OCI-LY7 (cell line): ENCODE measurements at regions not wholly inside any gene's neighbourhood (a gene's known extent, or its start where the extent isn't known, plus 50 kb on each side); places are given as distances from the start of the nearest gene placed in this dataset.

Experiments
- BruUV-seq: library from RNA; stranded (reverse); fragments of 400-500 nt; replicated peaks from 2 replicates; lab custom pipeline; 2021; lab: Mats Ljungman, UMichigan
- CTCF ChIA-PET: fragments of 300-600 bp; sonication (Branson Sonifier 250); formaldehyde crosslinking; loops from one replicate; lab custom pipeline; 2022; ENCODE audit warnings: antibody characterized with exemption; ENCODE audit not compliant: unreplicated experiment; lab: Charles Lee
- POLR2A ChIA-PET: fragments of 300-600 bp; sonication (Branson Sonifier 250); formaldehyde crosslinking; loops from one replicate; lab custom pipeline; 2022; ENCODE audit warnings: antibody characterized with exemption; lab: Charles Lee
- DNase-seq: peaks from one replicate; pipeline ENCODE4 v3.0.0-alpha.2; 2015; ENCODE audit warnings: low spot score
- H2AFZ ChIP-seq: fragments of 200-600 bp; sonication (generic), shearing (Covaris generic); 2 replicates; pipeline ENCODE4 v1.6.1; 2014; ENCODE audit warnings: mild to moderate bottlenecking, antibody characterized with exemption, low read length, moderate library complexity
- H3K27ac ChIP-seq: fragments of 200-600 bp; sonication (generic); 2 replicates; pipeline ENCODE4 v1.5.1; 2014; ENCODE audit warnings: mixed run types, low read depth, mild to moderate bottlenecking, moderate library complexity, low read length, inconsistent platforms; ENCODE audit not compliant: poor library complexity, severe bottlenecking
- H3K36me3 ChIP-seq: fragments of 200-600 bp; sonication (generic); 2 replicates; pipeline ENCODE4 v1.6.1; 2014; ENCODE audit warnings: mild to moderate bottlenecking, antibody characterized with exemption, low read length, moderate library complexity, mixed read lengths; ENCODE audit not compliant: insufficient read depth
- H3K4me1 ChIP-seq: fragments of 200-600 bp; sonication (generic); 2 replicates; pipeline ENCODE4 v1.5.1; 2014; ENCODE audit warnings: mild to moderate bottlenecking, low read length; ENCODE audit not compliant: insufficient read depth, poor library complexity, severe bottlenecking
- H3K4me2 ChIP-seq: fragments of 200-600 bp; sonication (generic); 2 replicates; pipeline ENCODE4 v1.6.1; 2014; ENCODE audit warnings: mild to moderate bottlenecking, low read length
- H3K4me3 ChIP-seq: fragments of 200-600 bp; sonication (generic); 2 replicates; pipeline ENCODE4 v1.5.1; 2014; ENCODE audit warnings: mild to moderate bottlenecking, low read depth, low read length; ENCODE audit not compliant: poor library complexity, severe bottlenecking
- H3K79me2 ChIP-seq: fragments of 200-600 bp; sonication (generic); 2 replicates; pipeline ENCODE4 v1.6.1; 2016; ENCODE audit warnings: low read depth, mild to moderate bottlenecking, low read length, moderate library complexity, mixed read lengths; ENCODE audit not compliant: insufficient read depth
- H3K9me2 ChIP-seq: fragments of 200-600 bp; sonication (generic); 2 replicates; pipeline ENCODE4 v1.6.1; 2016; ENCODE audit warnings: mild to moderate bottlenecking, low read length, mixed read lengths; ENCODE audit not compliant: insufficient read depth
- H3K9me3 ChIP-seq: fragments of 200-600 bp; sonication (generic); 2 replicates; pipeline ENCODE4 v1.6.1; 2014; ENCODE audit warnings: mild to moderate bottlenecking, mixed run types, low read length, mixed read lengths
- H4K20me1 ChIP-seq: fragments of 200-600 bp; sonication (generic); 2 replicates; pipeline ENCODE4 v1.6.1; 2014; ENCODE audit warnings: mild to moderate bottlenecking, antibody characterized with exemption, low read length, moderate library complexity, mixed read lengths; ENCODE audit not compliant: insufficient read depth
- CTCF ChIP-seq: fragments of 200-600 bp; sonication (generic); conservative IDR thresholded peaks from 2 replicates; pipeline ENCODE4 v1.5.1; 2014; ENCODE audit warnings: mild to moderate bottlenecking, antibody characterized with exemption, low read length, moderate library complexity, mixed read lengths
- EZH2phosphoT487 ChIP-seq: fragments of 200-600 bp; sonication (generic); IDR thresholded peaks from 2 replicates; pipeline ENCODE4 v1.6.1; 2018; ENCODE audit warnings: low read depth, borderline replicate concordance, mild to moderate bottlenecking, mixed run types, antibody characterized with exemption, low read length, moderate library complexity, mixed read lengths
- intact Hi-C: fragments of 100-400 bp; cut with micrococcal nuclease; formaldehyde crosslinking; loops from one replicate; pipeline ENCODE4 v1.10.0; 2022; ENCODE audit not compliant: unreplicated experiment

GRCh38 chrX:128931071-128931470 lies 592.2 kb downstream of the SMARCA1 start:
- H3K4me1 ChIP-seq: no peaks in the 10 kb centered on the region
- no TSS peak for BruUV-seq

GRCh38 chrX:128929271-128930057 lies 593.8 kb downstream of the SMARCA1 start:
- POLR2A ChIA-PET: no interaction called here
- H3K4me2 ChIP-seq: no peak overlapping the region

More at GRCh38 chrX:128931071-128931470, 592.2 kb downstream of the SMARCA1 start:
- DNase-seq: no peak
- TF ChIP-seq CTCF (no peak), EZH2phosphoT487 (no peak)
- Histone ChIP-seq H3K9me2 (no peaks in the 10 kb centered on the region), H3K4me2 (no peak overlapping the region), H4K20me1 (no peaks in the 10 kb centered on the region), H3K36me3 (no peaks in the 10 kb centered on the region), H2AFZ (no peak overlapping the region), H3K27ac (no peak overlapping the region), H3K79me2 (no peaks in the 10 kb centered on the region), H3K9me3 (no peaks in the 10 kb centered on the region), H3K4me3 (no peak overlapping the region)
- intact Hi-C loops: no loop called here
- ChIA-PET CTCF (no interaction called here), POLR2A (interaction anchor here (0.6 kb wide), 1 partner anchor 87 kb away, joined by 3 read pairs; no protein-coding TSS in a partner anchor)

More at GRCh38 chrX:128929271-128930057, 593.8 kb downstream of the SMARCA1 start:
- no peaks in the 10 kb centered on the region for H3K9me3 ChIP-seq
- H3K36me3 ChIP-seq: no peaks in the 10 kb centered on the region
- CTCF ChIA-PET: no interaction called here
- no peak overlapping the region for H3K4me3 ChIP-seq
- H3K4me1 ChIP-seq: no peaks in the 10 kb centered on the region
- DNase-seq: no peak
- H4K20me1 ChIP-seq: no peaks in the 10 kb centered on the region
- TF ChIP-seq CTCF: no peak
- TF ChIP-seq EZH2phosphoT487: no peak
- intact Hi-C loops: no loop called here
- no peak overlapping the region for H3K27ac ChIP-seq
- H2AFZ ChIP-seq: no peak overlapping the region
- H3K79me2 ChIP-seq: no peaks in the 10 kb centered on the region
- no TSS peak for BruUV-seq
- H3K9me2 ChIP-seq: no peaks in the 10 kb centered on the region
